GM21723 (cell line): ENCODE measurements at regions not wholly inside any gene's neighbourhood (a gene's known extent, or its start where the extent isn't known, plus 50 kb on each side); places are given as distances from the start of the nearest gene placed in this dataset.

Experiments used
- ATAC-seq: cut with Tn5 transposase; IDR thresholded peaks from one replicate; pipeline ENCODE4 v1.9.1; 2021; ENCODE audit warnings: mild to moderate bottlenecking, moderate library complexity; ENCODE audit not compliant: unreplicated experiment

- ATAC-seq, result no peak
These were observed 139.5 kb upstream of the NDUFV2 start for GRCh38 chr18:8962855-8963635.

GRCh38 chr18:8963876-8964275, 138.6 kb upstream of the NDUFV2 start:
- no peak for ATAC-seq

- ATAC-seq, result no peak
These were observed 137.1 kb upstream of the NDUFV2 start for GRCh38 chr18:8965398-8965797.

- no peak for ATAC-seq
These were observed 135.7 kb upstream of the NDUFV2 start for GRCh38 chr18:8966821-8967220.

GRCh38 chr18:8967573-8967972, 134.9 kb upstream of the NDUFV2 start:
- ATAC-seq, result no peak

- ATAC-seq, result no peak
These were observed 132.7 kb upstream of the NDUFV2 start for GRCh38 chr18:8969639-8970390.

- no peak for ATAC-seq
These were observed 131.7 kb upstream of the NDUFV2 start for GRCh38 chr18:8970843-8971242.

GRCh38 chr18:8972116-8972515, 130.4 kb upstream of the NDUFV2 start:
- ATAC-seq, result no peak

- no peak for ATAC-seq
These were observed 128.2 kb upstream of the NDUFV2 start for GRCh38 chr18:8974279-8974678.

GRCh38 chr18:8974696-8975095, 127.8 kb upstream of the NDUFV2 start:
- no peak for ATAC-seq

GRCh38 chr18:8975624-8976023, 126.9 kb upstream of the NDUFV2 start:
- ATAC-seq, result no peak

- ATAC-seq, result no peak
These were observed 125.9 kb upstream of the NDUFV2 start for GRCh38 chr18:8976606-8977005.

GRCh38 chr18:8977166-8977565, 125.3 kb upstream of the NDUFV2 start:
- no peak for ATAC-seq

GRCh38 chr18:8977701-8978100, 124.8 kb upstream of the NDUFV2 start:
- no peak for ATAC-seq

- no peak for ATAC-seq
These were observed 124.1 kb upstream of the NDUFV2 start for GRCh38 chr18:8978394-8978793.

GRCh38 chr18:8979258-8979988, 123.1 kb upstream of the NDUFV2 start:
- ATAC-seq, result no peak

- ATAC-seq, result no peak
These were observed 122.0 kb upstream of the NDUFV2 start for GRCh38 chr18:8980496-8980895.

- no peak for ATAC-seq
These were observed 121.6 kb upstream of the NDUFV2 start for GRCh38 chr18:8980918-8981317.

- ATAC-seq, result no peak
These were observed 119.9 kb upstream of the NDUFV2 start for GRCh38 chr18:8982416-8983183.

GRCh38 chr18:8983195-8983594, 119.3 kb upstream of the NDUFV2 start:
- no peak for ATAC-seq

- ATAC-seq, result no peak
These were observed 118.3 kb upstream of the NDUFV2 start for GRCh38 chr18:8984131-8984721.
